Cardiac fibroblast (primary cell): ENCODE measurements at regions not wholly inside any gene's neighbourhood (a gene's known extent, or its start where the extent isn't known, plus 50 kb on each side); places are given as distances from the start of the nearest gene placed in this dataset.
"Not testable (repeated sequence)": the region's sequence is repeated elsewhere in the genome, so short reads cannot be mapped to it uniquely, and the experiment has no call there.

Experiments used
- DNase-seq, 2 donors: peaks; one replicate each; pipeline versions ENCODE4 v3.0.0 to v3.0.0-alpha.2; 2010; ENCODE audit warnings: low read depth in 2 of 2
- H3K4me3 ChIP-seq, 2 donors: replicated peaks in 1 of 2; 1 replicate in 1 of 2; 2 replicates in 1 of 2; pipeline ENCODE4 v1.5.1; 2011; ENCODE audit warnings: low read depth in 2 of 2, low read length in 2 of 2, mild to moderate bottlenecking in 2 of 2, moderate library complexity in 1 of 2
- TF ChIP-seq, protein P1 (sequence below): IDR thresholded peaks from one replicate; pipeline ENCODE4 v1.5.1; 2011; ENCODE audit warnings: low read depth, mild to moderate bottlenecking, low read length, inconsistent platforms

DNA sequence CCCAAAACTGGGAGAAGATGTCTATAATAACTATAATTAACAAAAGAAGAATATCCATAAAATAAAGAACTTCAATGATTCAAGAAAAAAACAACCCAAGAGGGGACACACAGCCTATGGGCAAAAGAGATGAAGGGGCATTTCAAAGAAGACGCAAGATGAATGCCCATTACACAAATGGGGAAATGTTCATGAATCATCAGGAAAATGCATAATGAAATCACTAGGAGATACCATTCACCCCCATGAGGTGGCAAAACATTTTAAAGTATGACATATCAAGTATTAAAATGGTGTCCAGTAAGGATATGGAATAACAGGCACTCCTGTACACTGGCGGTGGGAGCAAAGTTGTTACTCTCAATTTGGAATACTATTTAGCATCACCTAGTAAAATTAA is 183.3 kb downstream of the TXNL1 start:
- no peak for DNase-seq
- no peak overlapping the region for H3K4me3 ChIP-seq
- TF ChIP-seq, protein P1, sequence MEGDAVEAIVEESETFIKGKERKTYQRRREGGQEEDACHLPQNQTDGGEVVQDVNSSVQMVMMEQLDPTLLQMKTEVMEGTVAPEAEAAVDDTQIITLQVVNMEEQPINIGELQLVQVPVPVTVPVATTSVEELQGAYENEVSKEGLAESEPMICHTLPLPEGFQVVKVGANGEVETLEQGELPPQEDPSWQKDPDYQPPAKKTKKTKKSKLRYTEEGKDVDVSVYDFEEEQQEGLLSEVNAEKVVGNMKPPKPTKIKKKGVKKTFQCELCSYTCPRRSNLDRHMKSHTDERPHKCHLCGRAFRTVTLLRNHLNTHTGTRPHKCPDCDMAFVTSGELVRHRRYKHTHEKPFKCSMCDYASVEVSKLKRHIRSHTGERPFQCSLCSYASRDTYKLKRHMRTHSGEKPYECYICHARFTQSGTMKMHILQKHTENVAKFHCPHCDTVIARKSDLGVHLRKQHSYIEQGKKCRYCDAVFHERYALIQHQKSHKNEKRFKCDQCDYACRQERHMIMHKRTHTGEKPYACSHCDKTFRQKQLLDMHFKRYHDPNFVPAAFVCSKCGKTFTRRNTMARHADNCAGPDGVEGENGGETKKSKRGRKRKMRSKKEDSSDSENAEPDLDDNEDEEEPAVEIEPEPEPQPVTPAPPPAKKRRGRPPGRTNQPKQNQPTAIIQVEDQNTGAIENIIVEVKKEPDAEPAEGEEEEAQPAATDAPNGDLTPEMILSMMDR = no peak

DNA sequence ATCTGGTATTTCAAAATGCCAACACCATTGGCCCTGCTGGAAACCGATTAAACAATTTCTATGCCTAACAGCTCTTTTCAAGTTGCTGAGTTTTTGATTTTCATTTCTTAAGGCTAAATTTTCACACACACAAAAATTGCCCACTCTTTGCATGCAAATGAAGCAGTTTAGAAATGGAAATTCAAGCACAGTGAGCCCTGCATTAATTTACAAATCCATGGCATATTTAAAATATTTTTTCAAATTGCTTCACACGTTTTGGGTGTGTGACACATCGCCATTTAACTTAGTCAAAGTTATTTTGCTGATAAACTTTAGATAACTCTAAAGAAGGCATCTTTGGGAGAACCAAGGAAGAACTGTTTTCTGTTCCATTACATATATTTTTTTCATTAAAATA is 184.8 kb downstream of the TXNL1 start:
- DNase-seq = no peak
- H3K4me3 ChIP-seq = no peak overlapping the region
- TF ChIP-seq, protein P1 = no peak

- TF ChIP-seq, protein P1 = no peak
- DNase-seq = peak in 1 of 2 donors; percentile 21
- H3K4me3 ChIP-seq = no peak overlapping the region
Measured at GRCh38 chr18:56451188-56451587, 187.2 kb downstream of the TXNL1 start.

DNA sequence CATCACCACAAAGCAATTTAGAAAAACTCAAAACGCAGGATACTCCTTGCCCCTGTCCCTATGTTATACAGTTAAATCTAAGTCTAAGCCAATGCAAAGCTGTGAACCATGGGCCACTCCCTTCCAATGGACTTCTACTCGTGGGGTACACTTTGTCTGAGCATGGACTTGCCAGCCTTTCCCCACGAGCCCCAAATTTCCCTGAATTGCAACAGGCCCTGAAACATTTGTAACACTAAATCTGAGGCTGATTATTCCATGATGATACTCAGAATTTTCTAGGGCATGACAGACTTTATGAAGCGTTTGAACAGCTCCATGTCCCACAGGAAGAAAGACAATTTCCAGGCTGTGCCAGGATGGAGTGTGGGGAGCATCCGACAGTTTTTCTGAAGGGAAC is 189.6 kb downstream of the TXNL1 start:
- no peak overlapping the region for H3K4me3 ChIP-seq
- no peak for DNase-seq
- TF ChIP-seq, protein P1 = no peak

- H3K4me3 ChIP-seq = no peak overlapping the region
- TF ChIP-seq, protein P1 = no peak
- no peak for DNase-seq
Measured at GRCh38 chr18:56445422-56445821, 193.0 kb downstream of the TXNL1 start.

- no peak for DNase-seq
- TF ChIP-seq, protein P1 = no peak
- H3K4me3 ChIP-seq = no peak overlapping the region
Measured at GRCh38 chr18:56444201-56444600, 194.2 kb downstream of the TXNL1 start.

DNA sequence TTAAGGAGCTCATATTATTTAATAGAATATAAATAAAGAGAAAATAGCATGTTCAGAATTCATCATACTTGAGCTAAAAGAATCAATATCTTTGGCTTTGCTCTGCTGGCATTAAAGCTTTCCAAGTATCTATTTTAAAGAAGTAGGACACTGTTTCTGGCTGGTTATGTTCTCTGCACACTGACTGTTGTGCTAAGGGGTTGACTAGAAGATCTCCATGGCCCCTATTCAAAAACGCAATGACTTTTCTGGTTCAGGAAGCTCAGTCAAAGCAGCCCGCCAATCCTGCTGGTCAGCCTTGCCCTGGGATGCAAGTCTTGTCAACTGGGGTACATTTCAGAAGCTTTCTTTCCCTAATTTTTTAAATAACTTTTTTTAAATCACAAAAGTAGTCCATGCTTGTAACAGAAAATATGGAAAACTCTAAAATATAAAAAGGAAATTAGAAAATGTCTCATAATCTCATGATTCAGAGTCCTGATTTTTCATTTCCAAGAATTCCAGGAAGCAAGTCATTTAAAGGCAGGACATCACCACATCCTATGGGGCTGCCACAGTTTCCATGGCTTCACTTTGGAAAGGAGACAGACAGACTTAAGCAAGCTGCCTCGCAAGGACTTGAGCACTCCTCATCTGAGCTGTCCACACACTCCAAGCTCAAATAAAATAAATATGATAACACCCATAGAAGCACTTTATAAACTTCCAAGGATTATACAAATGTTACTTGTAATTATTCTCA is 195.1 kb downstream of the TXNL1 start:
- TF ChIP-seq, protein P1 = no peak
- peak in 1 of 2 donors; percentile 7 for DNase-seq
- H3K4me3 ChIP-seq = no peak overlapping the region

- not testable (repeated sequence) for H3K4me3 ChIP-seq, DNase-seq
Measured at GRCh38 chr18:56438480-56438879, 199.9 kb downstream of the TXNL1 start.
